ENCODE measurements at regions not wholly inside any gene's neighbourhood (a gene's known extent, or its start where the extent isn't known, plus 50 kb on each side); places are given as distances from the start of the nearest gene placed in this dataset.
A peak's percentile ranks its signal among the peaks of the same experiment; 100 is the strongest.

DNA sequence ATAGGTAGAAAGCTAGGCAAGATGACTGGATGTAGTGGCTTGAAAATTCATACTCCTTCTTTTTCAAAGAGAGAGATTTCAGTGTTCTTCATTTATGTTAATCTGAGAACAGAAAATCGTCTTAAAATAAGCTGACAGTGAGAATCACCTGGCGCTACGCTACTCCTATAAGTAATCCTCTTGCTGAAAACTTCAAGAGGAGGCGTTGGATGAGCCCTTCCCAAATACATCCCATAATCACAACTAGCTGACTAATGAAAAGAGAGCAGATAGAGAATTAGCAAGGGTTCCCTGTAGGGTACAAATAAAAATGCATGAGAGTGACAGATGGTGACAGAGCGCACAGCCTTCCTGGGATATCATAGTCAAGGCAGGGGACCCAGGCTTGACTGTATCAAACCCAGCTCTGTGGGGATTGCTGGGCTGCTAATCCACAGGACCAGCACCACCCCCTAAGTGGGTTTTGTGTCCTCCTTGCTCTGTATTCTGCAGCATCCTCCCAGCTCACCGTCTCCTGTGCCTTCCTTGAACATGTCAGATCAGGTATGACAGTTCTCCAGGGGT, 280.2 kb downstream of the SP3 start:
- Histone ChIP-seq H3K4me3 (ENCODE audit: low read depth, low read length) (no peak overlapping the region), H3K27me3 (ENCODE audit: control insufficient read depth, insufficient read depth, low read length) (no peaks in the 10 kb centered on the region), H3K4me1 (ENCODE audit: control insufficient read depth, insufficient read depth, low read length) (no peaks in the 10 kb centered on the region), H3K9me3 (ENCODE audit: control insufficient read depth, insufficient read depth, low read length) (peaks cover 3% of the 10 kb centered on the region), H3K36me3 (ENCODE audit: control insufficient read depth, insufficient read depth, low read length) (no peaks in the 10 kb centered on the region), H3K27ac (ENCODE audit: low read depth, low read length) (no peak overlapping the region)
- 88% methylated on average over 1 of the region's 6 CpGs for WGBS (ENCODE audit: insufficient coverage)
- no peak for DNase-seq (ENCODE audit: low read depth in 4 of 6, low spot score in 6 of 6)

DNA sequence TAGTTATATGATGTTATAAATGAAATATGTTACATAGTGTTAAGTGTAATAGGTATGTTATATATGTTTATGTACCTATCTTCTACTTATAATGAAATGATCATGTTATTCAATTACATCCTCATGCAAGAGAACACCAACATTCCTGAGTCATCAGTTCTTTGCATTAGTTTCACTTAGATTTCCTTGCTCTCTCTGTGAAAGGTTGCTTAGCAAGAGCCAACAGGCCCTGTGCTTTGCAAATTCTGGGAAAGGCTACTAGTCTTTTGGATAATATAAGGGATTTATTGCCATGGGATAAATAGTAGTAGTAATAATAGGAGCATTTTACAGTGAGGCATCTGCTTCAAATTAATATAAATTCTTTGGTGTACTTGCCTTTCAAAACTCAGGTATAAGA, 274.8 kb downstream of the SP3 start:
- Histone ChIP-seq H3K9me3 (ENCODE audit: control insufficient read depth, insufficient read depth, low read length) (no peaks in the 10 kb centered on the region), H3K4me3 (ENCODE audit: low read depth, low read length) (no peak overlapping the region), H3K27me3 (ENCODE audit: control insufficient read depth, insufficient read depth, low read length) (no peaks in the 10 kb centered on the region), H3K4me1 (ENCODE audit: control insufficient read depth, insufficient read depth, low read length) (peaks cover 4% of the 10 kb centered on the region), H3K27ac (ENCODE audit: low read depth, low read length) (no peak overlapping the region), H3K36me3 (ENCODE audit: control insufficient read depth, insufficient read depth, low read length) (no peaks in the 10 kb centered on the region)
- no peak for DNase-seq (ENCODE audit: low read depth in 4 of 6, low spot score in 6 of 6)

DNA sequence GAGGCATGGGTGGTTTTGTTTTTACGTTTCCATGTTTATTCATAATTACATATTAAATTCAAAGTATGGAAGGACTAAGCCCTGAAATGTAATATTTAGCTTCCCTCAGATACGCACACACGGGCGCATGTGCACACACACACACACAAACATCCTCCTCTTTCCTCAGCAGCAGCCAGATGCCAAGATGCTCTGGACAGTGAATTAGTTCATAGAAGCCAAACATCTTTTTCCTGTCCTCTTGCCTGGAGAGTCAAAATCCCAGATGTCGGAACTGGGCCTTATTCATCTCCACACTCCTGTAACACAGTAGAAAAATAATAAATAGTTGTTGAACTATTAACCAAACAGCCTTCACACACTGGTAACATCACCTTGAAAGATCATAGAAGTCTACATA, 273.1 kb downstream of the SP3 start:
- Histone ChIP-seq H3K27ac (ENCODE audit: low read depth, low read length) (no peak overlapping the region), H3K9me3 (ENCODE audit: control insufficient read depth, insufficient read depth, low read length) (no peaks in the 10 kb centered on the region), H3K36me3 (ENCODE audit: control insufficient read depth, insufficient read depth, low read length) (no peaks in the 10 kb centered on the region), H3K4me3 (ENCODE audit: low read depth, low read length) (no peak overlapping the region), H3K27me3 (ENCODE audit: control insufficient read depth, insufficient read depth, low read length) (no peaks in the 10 kb centered on the region), H3K4me1 (ENCODE audit: control insufficient read depth, insufficient read depth, low read length) (peaks cover 4% of the 10 kb centered on the region)
- peak in 2 of 6 donors; percentile 14 to 16 for DNase-seq (ENCODE audit: low read depth in 4 of 6, low spot score in 6 of 6)
- 74% methylated on average over 3 of the region's 5 CpGs for WGBS (ENCODE audit: insufficient coverage)

DNA sequence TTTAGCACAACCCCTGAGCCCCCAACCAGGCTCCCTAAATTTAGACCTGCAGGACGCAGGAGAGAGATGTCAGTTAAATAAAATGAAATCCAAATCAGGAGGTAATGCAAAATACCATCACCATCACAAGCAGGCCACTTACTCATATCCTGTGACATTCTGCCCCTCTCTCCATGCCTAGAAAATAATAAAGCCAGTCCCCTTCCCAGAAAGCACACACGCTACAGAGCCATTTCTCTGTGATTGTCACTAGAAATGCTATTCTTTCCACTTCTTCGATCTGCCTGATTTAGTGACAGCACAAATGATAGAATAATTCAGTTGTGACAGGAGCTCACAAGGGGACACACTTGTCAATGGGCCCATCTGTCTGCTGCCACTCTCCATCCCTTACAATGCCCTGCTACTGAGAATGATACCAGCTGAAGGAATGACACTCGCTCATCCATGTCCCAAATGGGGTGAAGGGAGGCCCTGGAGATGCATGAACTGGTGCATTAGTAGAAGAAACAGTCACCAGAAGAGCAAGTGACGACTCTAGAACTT, 272.1 kb downstream of the SP3 start:
- Histone ChIP-seq H3K27ac (ENCODE audit: low read depth, low read length) (no peak overlapping the region), H3K36me3 (ENCODE audit: control insufficient read depth, insufficient read depth, low read length) (no peaks in the 10 kb centered on the region), H3K27me3 (ENCODE audit: control insufficient read depth, insufficient read depth, low read length) (no peaks in the 10 kb centered on the region), H3K4me3 (ENCODE audit: low read depth, low read length) (no peak overlapping the region), H3K4me1 (ENCODE audit: control insufficient read depth, insufficient read depth, low read length) (peaks cover 4% of the 10 kb centered on the region), H3K9me3 (ENCODE audit: control insufficient read depth, insufficient read depth, low read length) (no peaks in the 10 kb centered on the region)
- DNase-seq (ENCODE audit: low read depth in 4 of 6, low spot score in 6 of 6): peak in 1 of 6 donors; percentile 17
- WGBS (ENCODE audit: insufficient coverage): 50% methylated on average over 1 of the region's 5 CpGs

DNA sequence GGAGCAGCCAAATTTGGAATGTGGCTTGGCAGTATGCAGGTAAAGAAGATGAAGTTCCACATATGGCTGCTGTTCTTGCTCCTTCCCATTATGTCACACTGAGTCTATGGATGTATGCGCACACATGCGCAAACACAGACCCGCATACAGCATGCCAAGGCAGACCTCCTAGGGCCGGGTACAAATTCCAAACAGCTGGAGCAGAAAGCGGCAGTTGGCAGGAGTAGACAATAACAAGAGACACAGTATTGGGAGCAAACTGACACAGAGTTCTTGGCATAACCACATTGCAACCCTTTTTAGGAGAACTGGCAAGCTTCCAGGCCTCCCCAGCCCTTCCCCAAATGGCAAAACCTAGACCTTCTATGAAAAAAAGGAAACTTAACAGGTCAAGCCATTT, 268.9 kb downstream of the SP3 start:
- 70% methylated on average over 5 of the region's 5 CpGs for WGBS (ENCODE audit: insufficient coverage)
- Histone ChIP-seq H3K27me3 (ENCODE audit: control insufficient read depth, insufficient read depth, low read length) (no peaks in the 10 kb centered on the region), H3K27ac (ENCODE audit: low read depth, low read length) (no peak overlapping the region), H3K4me3 (ENCODE audit: low read depth, low read length) (no peak overlapping the region), H3K36me3 (ENCODE audit: control insufficient read depth, insufficient read depth, low read length) (no peaks in the 10 kb centered on the region), H3K9me3 (ENCODE audit: control insufficient read depth, insufficient read depth, low read length) (no peaks in the 10 kb centered on the region), H3K4me1 (ENCODE audit: control insufficient read depth, insufficient read depth, low read length) (peaks cover 4% of the 10 kb centered on the region)
- peak in 1 of 6 donors; percentile 74 for DNase-seq (ENCODE audit: low read depth in 4 of 6, low spot score in 6 of 6)

DNA sequence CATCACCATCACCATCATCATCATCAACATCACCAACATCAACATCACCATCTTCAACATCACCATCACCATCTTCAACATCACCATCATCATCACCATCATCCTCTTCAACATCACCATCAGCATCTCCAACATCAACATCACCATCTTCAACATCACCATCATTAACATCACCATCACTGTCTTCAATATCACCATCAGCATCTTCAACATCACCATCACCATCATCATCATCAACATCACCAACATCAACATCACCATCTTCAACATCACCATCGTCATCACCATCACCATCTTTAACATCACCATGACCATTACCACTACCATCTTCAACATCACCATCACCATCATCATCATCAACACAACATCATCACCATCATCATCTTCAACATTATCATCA, 267.2 kb downstream of the SP3 start:
- no peaks in the 10 kb centered on the region for H3K4me1 ChIP-seq (ENCODE audit: control insufficient read depth, insufficient read depth, low read length)
- WGBS (ENCODE audit: insufficient coverage): 100% methylated on average over 1 of the region's 1 CpG
- no peak for DNase-seq (ENCODE audit: low read depth in 4 of 6, low spot score in 6 of 6)
- H3K9me3 ChIP-seq (ENCODE audit: control insufficient read depth, insufficient read depth, low read length): no peaks in the 10 kb centered on the region
- H3K36me3 ChIP-seq (ENCODE audit: control insufficient read depth, insufficient read depth, low read length): no peaks in the 10 kb centered on the region
- H3K27ac ChIP-seq (ENCODE audit: low read depth, low read length): no peak overlapping the region
- no peaks in the 10 kb centered on the region for H3K27me3 ChIP-seq (ENCODE audit: control insufficient read depth, insufficient read depth, low read length)
- H3K4me3 ChIP-seq (ENCODE audit: low read depth, low read length): no peak overlapping the region

DNA sequence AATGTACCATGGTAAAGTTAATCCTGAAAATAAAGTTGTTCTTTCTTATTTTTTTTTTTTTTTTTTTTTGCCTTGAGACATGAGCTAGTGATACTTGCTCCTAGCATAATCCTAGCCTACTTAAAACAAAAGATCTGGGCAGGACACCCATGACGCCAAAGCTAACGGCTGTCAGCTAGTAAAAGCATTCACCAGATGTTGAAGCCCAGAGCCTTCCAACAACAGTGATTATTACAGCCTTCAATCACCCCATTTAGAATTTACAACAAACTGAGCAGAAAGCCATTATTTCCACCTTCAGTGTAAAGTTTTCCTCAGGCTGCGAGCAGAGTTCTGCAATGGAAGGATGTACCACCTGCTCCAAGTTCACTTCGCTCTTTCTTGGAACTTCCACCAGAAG, 259.5 kb downstream of the SP3 start:
- Histone ChIP-seq H3K4me1 (ENCODE audit: control insufficient read depth, insufficient read depth, low read length) (no peaks in the 10 kb centered on the region), H3K4me3 (ENCODE audit: low read depth, low read length) (no peak overlapping the region), H3K27ac (ENCODE audit: low read depth, low read length) (no peak overlapping the region), H3K9me3 (ENCODE audit: control insufficient read depth, insufficient read depth, low read length) (no peaks in the 10 kb centered on the region), H3K27me3 (ENCODE audit: control insufficient read depth, insufficient read depth, low read length) (no peaks in the 10 kb centered on the region), H3K36me3 (ENCODE audit: control insufficient read depth, insufficient read depth, low read length) (no peaks in the 10 kb centered on the region)
- peak in 2 of 6 donors; percentile 18 to 75 for DNase-seq (ENCODE audit: low read depth in 4 of 6, low spot score in 6 of 6)
- WGBS (ENCODE audit: insufficient coverage): 24% methylated on average over 2 of the region's 4 CpGs

DNA sequence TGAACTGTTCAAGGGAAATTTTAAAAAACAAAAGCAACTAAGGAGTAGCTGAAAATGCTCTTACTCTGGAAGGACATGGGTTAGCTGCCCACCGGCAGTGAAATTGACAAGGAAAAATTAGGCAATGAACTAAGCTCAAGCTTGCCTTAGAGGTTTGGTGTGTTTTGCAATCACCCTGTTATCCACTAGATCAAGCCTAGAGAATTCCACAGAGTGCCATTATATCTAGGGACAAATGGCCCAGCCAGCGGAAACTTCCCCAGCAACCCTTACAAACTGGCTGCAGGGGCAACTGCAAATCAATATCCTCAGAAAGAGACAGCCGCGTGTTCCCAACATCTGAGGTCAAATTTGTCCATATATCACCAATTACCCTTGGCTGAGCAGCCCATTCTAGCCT, 258.2 kb downstream of the SP3 start:
- no peak overlapping the region for H3K4me3 ChIP-seq (ENCODE audit: low read depth, low read length)
- no peaks in the 10 kb centered on the region for H3K27me3 ChIP-seq (ENCODE audit: control insufficient read depth, insufficient read depth, low read length)
- peak in 1 of 6 donors; percentile 13 for DNase-seq (ENCODE audit: low read depth in 4 of 6, low spot score in 6 of 6)
- no peaks in the 10 kb centered on the region for H3K36me3 ChIP-seq (ENCODE audit: control insufficient read depth, insufficient read depth, low read length)
- WGBS (ENCODE audit: insufficient coverage): 77% methylated on average over 3 of the region's 4 CpGs
- no peak overlapping the region for H3K27ac ChIP-seq (ENCODE audit: low read depth, low read length)
- H3K4me1 ChIP-seq (ENCODE audit: control insufficient read depth, insufficient read depth, low read length): no peaks in the 10 kb centered on the region
- H3K9me3 ChIP-seq (ENCODE audit: control insufficient read depth, insufficient read depth, low read length): no peaks in the 10 kb centered on the region

DNA sequence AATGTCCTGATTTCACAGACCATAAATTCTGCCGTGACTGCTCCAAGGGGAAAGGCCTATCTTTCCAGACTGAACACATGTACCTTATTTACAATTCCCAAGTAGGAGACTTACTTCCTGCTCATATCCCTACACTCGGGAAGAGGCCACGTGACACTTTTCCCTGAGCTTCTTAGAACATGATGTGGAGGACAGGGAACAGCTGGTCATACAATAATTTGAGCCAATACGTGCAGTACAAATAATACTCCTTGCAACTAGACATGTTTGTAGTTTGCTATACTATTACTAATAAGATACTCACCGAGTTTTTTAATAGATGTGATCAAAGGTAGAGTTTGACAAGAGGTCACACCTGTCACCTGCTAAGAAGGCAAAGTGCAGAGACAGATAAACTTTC, 256.4 kb downstream of the SP3 start:
- no peaks in the 10 kb centered on the region for H3K27me3 ChIP-seq (ENCODE audit: control insufficient read depth, insufficient read depth, low read length)
- H3K27ac ChIP-seq (ENCODE audit: low read depth, low read length): no peak overlapping the region
- DNase-seq (ENCODE audit: low read depth in 4 of 6, low spot score in 6 of 6): peak in 1 of 6 donors; percentile 13
- H3K4me3 ChIP-seq (ENCODE audit: low read depth, low read length): no peak overlapping the region
- WGBS (ENCODE audit: insufficient coverage): 44% methylated on average over 1 of the region's 5 CpGs
- no peaks in the 10 kb centered on the region for H3K36me3 ChIP-seq (ENCODE audit: control insufficient read depth, insufficient read depth, low read length)
- H3K9me3 ChIP-seq (ENCODE audit: control insufficient read depth, insufficient read depth, low read length): no peaks in the 10 kb centered on the region
- no peaks in the 10 kb centered on the region for H3K4me1 ChIP-seq (ENCODE audit: control insufficient read depth, insufficient read depth, low read length)

DNA sequence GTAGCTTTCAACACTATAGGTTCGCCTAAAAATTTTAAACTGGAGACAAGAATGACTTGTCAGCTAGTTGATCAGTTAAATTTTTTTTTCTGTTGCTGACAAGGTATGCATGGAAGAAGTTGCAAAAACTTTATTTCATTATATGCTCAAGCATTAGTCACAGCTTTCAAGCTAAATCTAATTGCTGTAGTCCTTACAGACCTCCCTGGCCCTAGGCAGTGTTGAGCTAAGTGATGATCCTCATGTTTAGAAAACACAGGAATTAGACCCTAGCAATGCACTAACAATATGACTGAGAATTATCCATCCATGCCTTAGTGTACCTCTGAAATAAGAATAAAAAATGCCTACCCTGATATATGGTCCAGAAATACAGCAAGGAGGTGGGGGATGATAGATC, 253.4 kb downstream of the SP3 start:
- H3K36me3 ChIP-seq (ENCODE audit: control insufficient read depth, insufficient read depth, low read length): no peaks in the 10 kb centered on the region
- no peak for DNase-seq (ENCODE audit: low read depth in 4 of 6, low spot score in 6 of 6)
- no peak overlapping the region for H3K27ac ChIP-seq (ENCODE audit: low read depth, low read length)
- no peaks in the 10 kb centered on the region for H3K9me3 ChIP-seq (ENCODE audit: control insufficient read depth, insufficient read depth, low read length)
- H3K4me1 ChIP-seq (ENCODE audit: control insufficient read depth, insufficient read depth, low read length): no peaks in the 10 kb centered on the region
- no peak overlapping the region for H3K4me3 ChIP-seq (ENCODE audit: low read depth, low read length)
- no peaks in the 10 kb centered on the region for H3K27me3 ChIP-seq (ENCODE audit: control insufficient read depth, insufficient read depth, low read length)
- no CpG with 5 or more reads among the region's 1 CpG for WGBS (ENCODE audit: insufficient coverage)

Measured in spinal cord (tissue), 9 donors.